ENCODE measurements at regions not wholly inside any gene's neighbourhood (a gene's known extent, or its start where the extent isn't known, plus 50 kb on each side); places are given as distances from the start of the nearest gene placed in this dataset.
A peak's percentile ranks its signal among the peaks of the same experiment; 100 is the strongest.
"Not testable (repeated sequence)": the region's sequence is repeated elsewhere in the genome, so short reads cannot be mapped to it uniquely, and the experiment has no call there.

GRCh38 chr9:81371824-81372223, 317.5 kb downstream of the TLE1 start:
- ATAC-seq (peak; percentile 94), DNase-seq (ENCODE audit: low spot score) (peak; percentile 75)

DNA sequence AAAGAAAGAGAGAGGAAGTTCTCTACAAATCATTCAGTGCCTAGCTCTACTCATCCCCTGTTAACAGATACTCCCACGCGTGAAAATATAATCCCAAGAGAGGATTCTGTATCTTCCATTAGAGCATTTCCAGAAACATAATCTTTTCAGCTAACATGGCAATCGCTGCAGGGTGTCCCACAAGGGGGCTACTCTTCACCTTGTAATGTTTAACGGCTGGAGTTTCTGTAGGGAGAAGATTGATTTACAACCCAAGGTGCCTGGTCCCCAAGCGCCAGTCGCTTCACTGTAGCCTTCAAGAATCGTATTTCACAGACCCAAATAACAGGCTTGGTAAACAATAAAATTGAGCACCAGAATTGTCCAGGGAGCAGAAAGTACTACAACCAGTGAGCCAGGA, 318.7 kb downstream of the TLE1 start:
- no peak for DNase-seq (ENCODE audit: low spot score)
- no peak for ATAC-seq

GRCh38 chr9:81370096-81370495, 319.3 kb downstream of the TLE1 start:
- ATAC-seq = no peak
- no peak for DNase-seq (ENCODE audit: low spot score)

DNA sequence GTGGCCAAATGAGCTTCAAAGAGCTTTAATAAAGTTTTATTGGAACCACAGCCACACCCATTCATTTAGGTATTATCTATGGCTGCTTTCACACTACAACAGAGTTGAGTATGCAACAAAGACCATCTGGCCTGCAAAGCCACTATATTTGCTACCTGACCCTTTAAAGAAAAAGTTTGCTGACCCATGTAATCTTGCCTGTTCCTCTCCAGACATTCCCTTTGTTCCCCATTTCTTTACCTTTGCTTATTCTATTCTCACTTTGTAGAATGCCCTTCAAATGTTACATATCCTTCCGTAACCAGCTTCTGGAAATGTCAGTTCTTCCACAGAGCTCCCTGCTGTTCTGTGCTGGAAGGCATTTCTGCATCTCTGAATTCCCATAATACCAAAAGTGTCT, 320.2 kb downstream of the TLE1 start:
- DNase-seq (ENCODE audit: low spot score) (no peak), ATAC-seq (no peak)

- ATAC-seq (no peak), DNase-seq (ENCODE audit: low spot score) (no peak)
Observed at GRCh38 chr9:81363916-81364480, 325.3 kb downstream of the TLE1 start.

GRCh38 chr9:81361296-81361695, 328.1 kb downstream of the TLE1 start:
- DNase-seq (ENCODE audit: low spot score) (no peak), ATAC-seq (no peak)

DNA sequence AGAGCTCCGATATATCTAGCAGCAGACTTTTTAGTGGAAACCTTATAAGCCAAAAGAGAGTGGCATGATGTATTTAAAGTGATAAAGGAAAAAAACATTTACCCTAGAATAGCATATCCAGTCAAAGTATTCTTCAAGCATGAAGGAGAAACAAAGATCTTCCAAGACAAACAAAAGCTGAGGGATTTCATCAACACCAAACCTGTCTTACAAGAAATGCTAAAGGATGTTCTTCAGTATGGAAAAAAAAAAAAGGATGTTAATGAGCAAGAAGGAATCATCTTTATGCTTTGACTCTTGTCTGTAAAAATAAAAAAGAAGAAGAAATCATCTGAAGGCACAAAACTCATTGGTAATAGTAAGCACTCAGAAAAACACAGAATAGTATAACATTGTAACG, 338.2 kb downstream of the TLE1 start:
- ATAC-seq (no peak), DNase-seq (ENCODE audit: low spot score) (no peak)

- DNase-seq (ENCODE audit: low spot score) (no peak), ATAC-seq (no peak)
Observed at GRCh38 chr9:81344366-81344765, 345.0 kb downstream of the TLE1 start.

- DNase-seq (ENCODE audit: low spot score) (no peak), ATAC-seq (no peak)
Observed at GRCh38 chr9:81335879-81336421, 353.4 kb downstream of the TLE1 start.

- DNase-seq (ENCODE audit: low spot score) (no peak), ATAC-seq (no peak)
Observed at GRCh38 chr9:81321551-81321950, 367.8 kb downstream of the TLE1 start.

DNA sequence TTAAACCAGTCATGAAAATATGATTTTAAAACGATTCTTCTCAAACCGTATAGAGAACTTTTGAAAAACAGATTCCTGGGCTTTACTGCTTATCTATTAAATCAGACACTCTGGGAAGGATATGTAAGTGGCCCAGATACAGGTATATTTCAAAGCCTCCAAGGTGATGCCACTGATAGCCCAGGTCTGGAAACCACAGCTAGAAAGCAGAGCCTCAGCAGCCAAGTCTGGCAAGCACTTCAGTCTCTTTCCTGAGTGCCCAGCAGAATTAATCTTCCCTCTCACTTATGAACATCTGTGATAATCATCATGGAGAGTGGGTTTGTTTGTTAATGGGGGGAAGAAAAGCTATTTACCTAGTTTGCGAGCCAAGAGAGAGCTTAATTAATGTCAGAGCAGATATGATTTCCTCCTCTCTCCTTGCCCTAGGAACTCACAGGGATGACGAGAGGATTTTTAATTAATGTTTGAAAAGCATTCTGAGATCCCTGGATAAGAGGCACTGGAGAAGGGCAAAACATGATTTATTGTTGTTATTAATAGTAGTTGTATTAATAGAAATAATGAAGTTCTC, 368.4 kb downstream of the TLE1 start:
- DNase-seq (ENCODE audit: low spot score) (no peak), ATAC-seq (no peak)

- no peak for ATAC-seq
- DNase-seq (ENCODE audit: low spot score) = no peak
Observed at GRCh38 chr9:81318571-81318970, 370.8 kb downstream of the TLE1 start.

- ATAC-seq (no peak), DNase-seq (ENCODE audit: low spot score) (no peak)
Observed at GRCh38 chr9:81317939-81318338, 371.4 kb downstream of the TLE1 start.

GRCh38 chr9:81317223-81317622, 372.1 kb downstream of the TLE1 start:
- no peak for DNase-seq (ENCODE audit: low spot score)
- no peak for ATAC-seq

DNA sequence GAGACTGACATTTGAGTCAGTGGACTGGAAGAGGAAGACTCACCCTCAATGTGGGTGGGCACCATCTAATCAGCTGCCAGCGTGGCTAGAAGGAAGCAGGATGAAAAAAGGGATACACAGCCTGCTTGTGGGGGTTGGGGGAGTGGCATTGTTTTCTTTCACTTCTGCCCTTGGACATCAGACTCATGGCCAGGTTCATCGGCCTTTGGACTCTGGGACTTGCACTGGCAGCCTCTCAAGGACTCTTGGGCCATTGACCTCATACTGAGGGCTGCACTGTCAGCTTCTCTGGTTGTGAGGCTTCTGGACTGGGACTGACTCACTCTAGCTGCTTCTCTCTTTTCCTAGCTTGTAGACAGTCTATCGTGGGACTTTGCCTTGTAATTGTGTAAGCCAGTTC, 374.9 kb downstream of the TLE1 start:
- peak; percentile 79 for DNase-seq (ENCODE audit: low spot score)
- peak; percentile 95 for ATAC-seq

DNA sequence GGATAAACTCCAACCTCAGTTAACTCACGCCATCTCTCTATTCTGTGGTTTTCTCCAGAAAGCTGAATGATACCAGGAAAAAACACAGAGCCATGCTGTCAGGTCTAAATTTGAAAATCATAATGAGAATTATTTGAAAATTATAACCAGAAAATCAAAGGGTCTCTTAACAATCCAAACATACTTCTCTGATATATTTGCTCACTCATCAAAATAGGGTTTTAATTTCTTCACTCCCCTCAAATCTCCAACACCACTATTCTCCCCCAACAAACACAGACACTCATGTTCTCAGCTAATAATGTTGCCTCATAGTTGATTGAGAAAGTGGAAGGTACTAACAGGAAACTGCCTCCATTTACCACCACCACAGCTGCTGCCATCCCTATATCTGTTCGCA, 375.5 kb downstream of the TLE1 start:
- no peak for DNase-seq (ENCODE audit: low spot score)
- ATAC-seq = no peak

DNA sequence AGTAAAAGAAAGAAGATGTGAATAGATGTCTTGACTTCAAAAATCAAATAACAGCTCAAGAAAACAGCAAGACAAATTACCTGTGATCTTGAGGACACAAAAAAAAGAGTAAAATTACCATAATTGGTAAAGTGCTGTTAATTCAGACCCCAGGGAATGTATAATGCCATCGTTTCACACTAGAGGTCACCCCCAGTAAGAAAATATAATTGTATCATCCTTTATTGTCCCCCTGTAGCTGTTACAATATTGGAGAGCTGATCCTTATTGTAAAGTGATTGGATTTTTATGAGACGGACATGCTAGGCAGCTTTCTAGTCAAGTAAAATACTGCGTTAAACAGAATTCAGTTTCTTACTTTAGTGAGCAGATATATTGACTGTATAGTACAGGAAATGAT, 377.0 kb downstream of the TLE1 start:
- no peak for DNase-seq (ENCODE audit: low spot score)
- ATAC-seq = no peak

- DNase-seq (ENCODE audit: low spot score) (no peak), ATAC-seq (no peak)
Observed at GRCh38 chr9:81308404-81308803, 380.9 kb downstream of the TLE1 start.

GRCh38 chr9:81307791-81308190, 381.6 kb downstream of the TLE1 start:
- not testable (repeated sequence) for ATAC-seq; DNase-seq (ENCODE audit: low spot score)

DNA sequence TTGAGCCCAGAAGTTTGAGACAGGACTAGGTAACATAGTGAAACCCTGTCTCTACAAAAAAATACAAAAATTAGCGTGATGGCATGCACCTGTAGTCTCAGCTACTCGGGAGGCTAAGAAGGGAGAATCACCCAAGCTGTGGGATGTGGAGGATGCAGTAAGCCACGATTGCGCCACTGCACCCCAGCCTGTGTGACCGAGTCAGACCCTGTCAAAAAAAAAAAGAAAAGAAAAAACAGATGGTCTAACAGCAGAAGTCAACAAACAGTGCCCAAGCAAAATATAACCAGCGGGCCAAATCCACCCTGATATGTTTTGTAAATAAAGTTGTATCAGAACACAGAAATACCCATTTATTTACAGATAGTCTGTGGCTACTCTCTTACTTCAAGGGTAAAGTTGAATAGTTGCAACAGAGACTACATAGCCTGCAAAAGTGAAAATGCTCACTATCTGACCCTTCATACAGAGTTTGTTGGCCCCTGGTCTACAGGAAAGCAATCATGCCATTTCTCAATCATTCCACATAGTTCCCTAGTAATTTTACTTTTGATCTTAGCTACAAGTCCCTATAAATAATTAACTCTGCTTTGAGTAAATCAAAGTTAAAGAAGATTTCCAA, 383.7 kb downstream of the TLE1 start:
- ATAC-seq (peak; percentile 96), DNase-seq (ENCODE audit: low spot score) (peak; percentile 69)

DNA sequence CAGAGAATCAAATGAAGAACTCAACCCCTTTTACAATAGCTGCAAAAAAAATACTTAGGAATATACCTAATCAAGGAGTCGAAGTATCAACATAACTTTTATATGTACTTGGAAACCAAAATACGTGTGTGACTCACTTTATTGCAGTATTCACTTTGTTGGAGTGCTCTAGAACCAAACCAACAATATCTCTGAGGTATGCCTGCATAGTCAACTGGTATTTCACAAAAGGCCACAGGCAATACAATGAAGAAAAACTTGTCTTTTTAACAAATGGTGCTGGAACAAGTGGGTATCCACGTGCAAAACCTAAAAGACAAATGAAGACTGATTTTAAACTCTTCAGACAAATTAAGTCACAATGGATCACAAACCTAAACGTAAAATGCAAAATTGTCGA, 385.7 kb downstream of the TLE1 start:
- DNase-seq (ENCODE audit: low spot score) (no peak), ATAC-seq (no peak)

DNA sequence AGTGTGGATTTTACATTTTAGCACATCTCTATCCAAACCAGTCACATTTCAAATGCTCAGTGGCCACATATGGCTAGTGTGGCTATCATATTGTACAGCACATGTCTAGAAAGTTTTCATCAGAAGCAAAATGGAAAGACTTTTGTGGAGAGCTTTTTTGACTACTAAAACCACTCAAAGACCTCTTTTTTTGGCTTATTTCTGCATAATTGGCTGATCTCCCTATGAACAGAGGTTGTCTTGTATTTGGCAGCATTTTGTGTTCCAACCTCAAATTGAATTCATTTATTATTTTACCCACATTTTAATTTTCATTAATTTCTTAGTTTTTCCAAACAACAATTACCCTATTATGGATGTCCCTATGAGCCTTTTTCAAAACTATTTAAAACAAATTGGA, 395.7 kb downstream of the TLE1 start:
- DNase-seq (ENCODE audit: low spot score) = no peak
- ATAC-seq = no peak
